SK-N-SH (cell line): ENCODE measurements at regions not wholly inside any gene's neighbourhood (a gene's known extent, or its start where the extent isn't known, plus 50 kb on each side); places are given as distances from the start of the nearest gene placed in this dataset.

ENCODE experiments used
- CTCF ChIA-PET: fragments of 300-600, 350-600 bp; formaldehyde crosslinking; extraction: SDS; loops from one replicate; lab custom pipeline; 2021; lab: Yijun Ruan, JAX
- POLR2A ChIA-PET: fragments of 350-600 bp; sonication (Branson Sonifier 250); formaldehyde crosslinking; extraction: SDS; loops from one replicate; lab custom pipeline; 2020; ENCODE audit warnings: antibody characterized with exemption, inconsistent platforms; lab: Yijun Ruan, JAX
- DNase-seq: peaks from one replicate; pipeline ENCODE4 v3.0.0; 2012
- H2AFZ ChIP-seq: fragments of 200-600 bp; sonication (generic); 2 replicates; pipeline ENCODE4 v1.8.1; 2016; ENCODE audit warnings: antibody characterized with exemption, mild to moderate bottlenecking, low read depth
- H3F3A ChIP-seq: fragments of 200-600 bp; sonication (generic); replicated peaks from 2 replicates; pipeline ENCODE3; 2016; ENCODE audit warnings: antibody characterized with exemption, mild to moderate bottlenecking; ENCODE audit not compliant: insufficient read depth
- H3K27ac ChIP-seq, 2 experiments: fragments of 200-500 bp in 1 of 2; fragments of 200-600 bp in 1 of 2; sonication (Bioruptor generic) in 1 of 2; sonication (generic), shearing (Covaris generic) in 1 of 2; 2 replicates each; pipeline versions ENCODE4 v1.5.1 to v1.6.1; 2014 to 2016; ENCODE audit warnings: low read depth in 2 of 2, inconsistent platforms in 1 of 2, low read length in 1 of 2, mild to moderate bottlenecking in 1 of 2, mixed read lengths in 1 of 2
- H3K27me3 ChIP-seq: fragments of 200-600 bp; sonication (generic), shearing (Covaris generic); 2 replicates; pipeline ENCODE4 v1.6.1; 2016; ENCODE audit warnings: mixed run types; ENCODE audit not compliant: insufficient read depth
- H3K36me3 ChIP-seq, 2 experiments: fragments of 200-500 bp in 1 of 2; fragments of 200-600 bp in 1 of 2; sonication (Bioruptor generic) in 1 of 2; sonication (generic) in 1 of 2; replicated peaks in 1 of 2; 2 replicates each; pipeline versions ENCODE3 to v1.5.1; 2014 to 2016; ENCODE audit warnings: low read length in 1 of 2, mild to moderate bottlenecking in 1 of 2; ENCODE audit not compliant: insufficient read depth in 2 of 2, control insufficient read depth in 1 of 2
- H3K4me1 ChIP-seq, 2 experiments: fragments of 200-500 bp in 1 of 2; fragments of 200-600 bp in 1 of 2; sonication (Bioruptor generic) in 1 of 2; sonication (generic), shearing (Covaris generic) in 1 of 2; 2 replicates each; pipeline versions ENCODE4 v1.5.1 to v1.6.1; 2014 to 2016; ENCODE audit warnings: low read depth in 1 of 2, low read length in 1 of 2, mixed run types in 1 of 2; ENCODE audit not compliant: insufficient read depth in 2 of 2, control insufficient read depth in 1 of 2
- H3K4me2 ChIP-seq: fragments of 200-600 bp; sonication (generic), shearing (Covaris generic); 2 replicates; pipeline ENCODE4 v1.6.1; 2017; ENCODE audit warnings: mixed run types
- H3K4me3 ChIP-seq, 2 experiments: fragments of 200-500 bp in 1 of 2; fragments of 200-600 bp in 1 of 2; sonication (Bioruptor generic) in 1 of 2; sonication (generic), shearing (Covaris generic) in 1 of 2; 2 replicates each; pipeline versions ENCODE4 v1.5.1 to v1.8.1; 2014 to 2016; ENCODE audit warnings: low read depth in 2 of 2, inconsistent platforms in 1 of 2, low read length in 1 of 2, mild to moderate bottlenecking in 1 of 2, mixed read lengths in 1 of 2, moderate library complexity in 1 of 2
- H3K79me2 ChIP-seq: fragments of 200-600 bp; sonication (generic); 2 replicates; pipeline ENCODE4 v1.8.1; 2017; ENCODE audit warnings: mild to moderate bottlenecking; ENCODE audit not compliant: insufficient read depth
- H3K9ac ChIP-seq: fragments of 200-600 bp; sonication (generic); 2 replicates; pipeline ENCODE4 v1.6.1; 2017; ENCODE audit warnings: mixed run types
- H3K9me2 ChIP-seq: fragments of 200-600 bp; sonication (generic); 2 replicates; pipeline ENCODE4 v1.6.1; 2017; ENCODE audit warnings: mixed run types
- H3K9me3 ChIP-seq: fragments of 200-600 bp; sonication (generic); 2 replicates; pipeline ENCODE4 v1.6.1; 2017; ENCODE audit warnings: mixed run types, mild to moderate bottlenecking, moderate library complexity
- H4K20me1 ChIP-seq: fragments of 200-600 bp; sonication (generic); 2 replicates; pipeline ENCODE4 v1.6.1; 2017; ENCODE audit warnings: mild to moderate bottlenecking, mixed run types; ENCODE audit not compliant: insufficient read depth
- ELF1 ChIP-seq: IDR thresholded peaks from 2 replicates; pipeline ENCODE4 v1.4.0; 2012
- FOXJ3 ChIP-seq: sonication (generic); formaldehyde crosslinking; IDR thresholded peaks from 2 replicates; pipeline ENCODE4 v1.5.1; 2020; ENCODE audit warnings: mild to moderate bottlenecking, missing genetic modification reagents
- FOXM1 ChIP-seq: IDR thresholded peaks from 2 replicates; pipeline ENCODE4 v1.4.0; 2012; ENCODE audit warnings: low read depth, mild to moderate bottlenecking
- JUND ChIP-seq: IDR thresholded peaks from 2 replicates; pipeline ENCODE4 v1.4.0; 2012
- MXI1 ChIP-seq: IDR thresholded peaks from 2 replicates; pipeline ENCODE4 v1.6.1; 2012; ENCODE audit warnings: mild to moderate bottlenecking, low read depth, low read length, improper control_type of control experiment
- NRF1 ChIP-seq: IDR thresholded peaks from 2 replicates; pipeline ENCODE4 v1.6.1; 2012; ENCODE audit warnings: low read depth, mild to moderate bottlenecking, low read length
- RAD21 ChIP-seq: IDR thresholded peaks from 2 replicates; pipeline ENCODE4 v1.6.1; 2012; ENCODE audit warnings: mild to moderate bottlenecking, low read length
- RFX5 ChIP-seq: IDR thresholded peaks from 2 replicates; pipeline ENCODE4 v1.6.1; 2012; ENCODE audit warnings: mild to moderate bottlenecking, improper control_type of control experiment, low read length
- TAF1 ChIP-seq: IDR thresholded peaks from 2 replicates; pipeline ENCODE4 v1.6.1; 2012; ENCODE audit warnings: low read depth, mild to moderate bottlenecking, low read length, moderate library complexity, borderline replicate concordance
- TCF12 ChIP-seq: IDR thresholded peaks from 2 replicates; pipeline ENCODE4 v1.4.0; 2012
- TEAD4 ChIP-seq: IDR thresholded peaks from 2 replicates; pipeline ENCODE4 v1.4.0; 2012; ENCODE audit warnings: mild to moderate bottlenecking, borderline replicate concordance; ENCODE audit not compliant: insufficient read depth
- WGBS: methylation state at CpG from one replicate; pipeline ENCODE4 v1.1.6; 2017; ENCODE audit warnings: low lambda C conversion rate; 5-methylcytosine and 5-hydroxymethylcytosine counted together
- TF ChIP-seq, protein P1 (sequence below): IDR thresholded peaks from 2 replicates; pipeline ENCODE4 v1.4.0; 2012; ENCODE audit warnings: low read depth
- TF ChIP-seq, protein P2 (sequence below): IDR thresholded peaks from 2 replicates; pipeline ENCODE4 v1.6.1; 2012; ENCODE audit warnings: mild to moderate bottlenecking, low read depth, low read length, moderate library complexity
- TF ChIP-seq, protein P3 (sequence below): fragments of 150-350 bp; IDR thresholded peaks from 2 replicates; pipeline ENCODE4 v1.6.1; 2016; ENCODE audit warnings: mild to moderate bottlenecking, low read depth, low read length
- TF ChIP-seq, protein P4 (sequence below): IDR thresholded peaks from 2 replicates; pipeline ENCODE4 v1.4.0; 2012; ENCODE audit warnings: low read depth, borderline replicate concordance
- TF ChIP-seq, protein P5 (sequence below): IDR thresholded peaks from 2 replicates; pipeline ENCODE4 v1.4.0; 2012; ENCODE audit warnings: low read depth, borderline replicate concordance

DNA sequence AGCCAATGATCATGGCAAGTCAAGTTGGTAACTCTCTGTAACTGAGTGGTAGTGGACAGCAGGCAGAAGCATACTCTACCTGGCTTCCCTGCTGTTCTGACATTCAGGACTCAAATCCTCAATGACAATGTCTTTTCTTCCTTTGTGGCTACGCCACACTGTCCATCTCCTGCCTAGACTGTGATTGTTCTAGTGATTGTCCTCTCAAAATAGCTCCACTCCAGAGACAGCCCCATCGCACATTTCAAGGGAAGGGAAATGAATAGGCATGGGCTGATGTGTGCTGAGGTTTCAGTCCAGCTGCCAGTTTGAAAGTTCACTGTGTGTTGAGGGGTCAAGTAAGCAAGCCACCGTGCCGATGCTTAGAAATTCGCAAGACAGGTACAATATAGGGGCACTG lies 227.0 kb upstream of the WWC1 start:
- Histone ChIP-seq H4K20me1 (no peaks in the 10 kb centered on the region), H3K36me3 (no peaks in the 10 kb centered on the region), H3K4me1 (peaks cover 0 to 4% of the 10 kb centered on the region in 2 experiments; a peak in 3 of 4 replicates), H3K4me3 (no peak overlapping the region), H3K9ac (no peak overlapping the region), H3K79me2 (no peaks in the 10 kb centered on the region), H3F3A (no peaks in the 10 kb centered on the region), H3K4me2 (no peak overlapping the region), H2AFZ (no peak overlapping the region), H3K27me3 (no peaks in the 10 kb centered on the region), H3K9me3 (no peaks in the 10 kb centered on the region), H3K27ac (no peak overlapping the region), H3K9me2 (no peaks in the 10 kb centered on the region)
- POLR2A ChIA-PET: no interaction called here
- CTCF ChIA-PET: interaction anchor here (0.8 to 2.5 kb wide), 4 partner anchors 12 to 156 kb away, joined by 3 to 10 read pairs (median 4); no protein-coding TSS in a partner anchor
- WGBS: 60% methylated on average over 5 of the region's 5 CpGs
- DNase-seq: no peak
- TF ChIP-seq MXI1 (no peak), FOXM1 (no peak), ELF1 (no peak), TCF12 (no peak), RFX5 (no peak), TAF1 (no peak), NRF1 (no peak), JUND (no peak), RAD21 (no peak), FOXJ3 (CRISPR knock-in tag) (no peak), TEAD4 (no peak)
- TF ChIP-seq, protein P1, sequence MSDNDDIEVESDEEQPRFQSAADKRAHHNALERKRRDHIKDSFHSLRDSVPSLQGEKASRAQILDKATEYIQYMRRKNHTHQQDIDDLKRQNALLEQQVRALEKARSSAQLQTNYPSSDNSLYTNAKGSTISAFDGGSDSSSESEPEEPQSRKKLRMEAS: no peak
- TF ChIP-seq, protein P2, sequence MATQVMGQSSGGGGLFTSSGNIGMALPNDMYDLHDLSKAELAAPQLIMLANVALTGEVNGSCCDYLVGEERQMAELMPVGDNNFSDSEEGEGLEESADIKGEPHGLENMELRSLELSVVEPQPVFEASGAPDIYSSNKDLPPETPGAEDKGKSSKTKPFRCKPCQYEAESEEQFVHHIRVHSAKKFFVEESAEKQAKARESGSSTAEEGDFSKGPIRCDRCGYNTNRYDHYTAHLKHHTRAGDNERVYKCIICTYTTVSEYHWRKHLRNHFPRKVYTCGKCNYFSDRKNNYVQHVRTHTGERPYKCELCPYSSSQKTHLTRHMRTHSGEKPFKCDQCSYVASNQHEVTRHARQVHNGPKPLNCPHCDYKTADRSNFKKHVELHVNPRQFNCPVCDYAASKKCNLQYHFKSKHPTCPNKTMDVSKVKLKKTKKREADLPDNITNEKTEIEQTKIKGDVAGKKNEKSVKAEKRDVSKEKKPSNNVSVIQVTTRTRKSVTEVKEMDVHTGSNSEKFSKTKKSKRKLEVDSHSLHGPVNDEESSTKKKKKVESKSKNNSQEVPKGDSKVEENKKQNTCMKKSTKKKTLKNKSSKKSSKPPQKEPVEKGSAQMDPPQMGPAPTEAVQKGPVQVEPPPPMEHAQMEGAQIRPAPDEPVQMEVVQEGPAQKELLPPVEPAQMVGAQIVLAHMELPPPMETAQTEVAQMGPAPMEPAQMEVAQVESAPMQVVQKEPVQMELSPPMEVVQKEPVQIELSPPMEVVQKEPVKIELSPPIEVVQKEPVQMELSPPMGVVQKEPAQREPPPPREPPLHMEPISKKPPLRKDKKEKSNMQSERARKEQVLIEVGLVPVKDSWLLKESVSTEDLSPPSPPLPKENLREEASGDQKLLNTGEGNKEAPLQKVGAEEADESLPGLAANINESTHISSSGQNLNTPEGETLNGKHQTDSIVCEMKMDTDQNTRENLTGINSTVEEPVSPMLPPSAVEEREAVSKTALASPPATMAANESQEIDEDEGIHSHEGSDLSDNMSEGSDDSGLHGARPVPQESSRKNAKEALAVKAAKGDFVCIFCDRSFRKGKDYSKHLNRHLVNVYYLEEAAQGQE: no peak
- TF ChIP-seq, protein P3, sequence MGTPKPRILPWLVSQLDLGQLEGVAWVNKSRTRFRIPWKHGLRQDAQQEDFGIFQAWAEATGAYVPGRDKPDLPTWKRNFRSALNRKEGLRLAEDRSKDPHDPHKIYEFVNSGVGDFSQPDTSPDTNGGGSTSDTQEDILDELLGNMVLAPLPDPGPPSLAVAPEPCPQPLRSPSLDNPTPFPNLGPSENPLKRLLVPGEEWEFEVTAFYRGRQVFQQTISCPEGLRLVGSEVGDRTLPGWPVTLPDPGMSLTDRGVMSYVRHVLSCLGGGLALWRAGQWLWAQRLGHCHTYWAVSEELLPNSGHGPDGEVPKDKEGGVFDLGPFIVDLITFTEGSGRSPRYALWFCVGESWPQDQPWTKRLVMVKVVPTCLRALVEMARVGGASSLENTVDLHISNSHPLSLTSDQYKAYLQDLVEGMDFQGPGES: no peak
- TF ChIP-seq, protein P4, sequence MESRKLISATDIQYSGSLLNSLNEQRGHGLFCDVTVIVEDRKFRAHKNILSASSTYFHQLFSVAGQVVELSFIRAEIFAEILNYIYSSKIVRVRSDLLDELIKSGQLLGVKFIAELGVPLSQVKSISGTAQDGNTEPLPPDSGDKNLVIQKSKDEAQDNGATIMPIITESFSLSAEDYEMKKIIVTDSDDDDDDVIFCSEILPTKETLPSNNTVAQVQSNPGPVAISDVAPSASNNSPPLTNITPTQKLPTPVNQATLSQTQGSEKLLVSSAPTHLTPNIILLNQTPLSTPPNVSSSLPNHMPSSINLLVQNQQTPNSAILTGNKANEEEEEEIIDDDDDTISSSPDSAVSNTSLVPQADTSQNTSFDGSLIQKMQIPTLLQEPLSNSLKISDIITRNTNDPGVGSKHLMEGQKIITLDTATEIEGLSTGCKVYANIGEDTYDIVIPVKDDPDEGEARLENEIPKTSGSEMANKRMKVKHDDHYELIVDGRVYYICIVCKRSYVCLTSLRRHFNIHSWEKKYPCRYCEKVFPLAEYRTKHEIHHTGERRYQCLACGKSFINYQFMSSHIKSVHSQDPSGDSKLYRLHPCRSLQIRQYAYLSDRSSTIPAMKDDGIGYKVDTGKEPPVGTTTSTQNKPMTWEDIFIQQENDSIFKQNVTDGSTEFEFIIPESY: no peak
- TF ChIP-seq, protein P5, sequence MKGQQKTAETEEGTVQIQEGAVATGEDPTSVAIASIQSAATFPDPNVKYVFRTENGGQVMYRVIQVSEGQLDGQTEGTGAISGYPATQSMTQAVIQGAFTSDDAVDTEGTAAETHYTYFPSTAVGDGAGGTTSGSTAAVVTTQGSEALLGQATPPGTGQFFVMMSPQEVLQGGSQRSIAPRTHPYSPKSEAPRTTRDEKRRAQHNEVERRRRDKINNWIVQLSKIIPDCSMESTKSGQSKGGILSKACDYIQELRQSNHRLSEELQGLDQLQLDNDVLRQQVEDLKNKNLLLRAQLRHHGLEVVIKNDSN: no peak
